SH-SY5Y (cell line): ENCODE measurements at regions not wholly inside any gene's neighbourhood (a gene's known extent, or its start where the extent isn't known, plus 50 kb on each side); places are given as distances from the start of the nearest gene placed in this dataset.

Experiments used
- GATA2 ChIP-seq: IDR thresholded peaks from 2 replicates; pipeline ENCODE4 v1.6.1; 2011; ENCODE audit warnings: mild to moderate bottlenecking, low read depth, low read length
- GATA3 ChIP-seq: IDR thresholded peaks from 2 replicates; pipeline ENCODE4 v1.6.1; 2011; ENCODE audit warnings: low read depth, mild to moderate bottlenecking, low read length, moderate library complexity

- no peak for TF ChIP-seq GATA2
- no peak for TF ChIP-seq GATA3
Observed at GRCh38 chr2:224220586-224221255, 181.2 kb downstream of the FAM124B start.
